ENCODE measurements at regions not wholly inside any gene's neighbourhood (a gene's known extent, or its start where the extent isn't known, plus 50 kb on each side); places are given as distances from the start of the nearest gene placed in this dataset.

DNA sequence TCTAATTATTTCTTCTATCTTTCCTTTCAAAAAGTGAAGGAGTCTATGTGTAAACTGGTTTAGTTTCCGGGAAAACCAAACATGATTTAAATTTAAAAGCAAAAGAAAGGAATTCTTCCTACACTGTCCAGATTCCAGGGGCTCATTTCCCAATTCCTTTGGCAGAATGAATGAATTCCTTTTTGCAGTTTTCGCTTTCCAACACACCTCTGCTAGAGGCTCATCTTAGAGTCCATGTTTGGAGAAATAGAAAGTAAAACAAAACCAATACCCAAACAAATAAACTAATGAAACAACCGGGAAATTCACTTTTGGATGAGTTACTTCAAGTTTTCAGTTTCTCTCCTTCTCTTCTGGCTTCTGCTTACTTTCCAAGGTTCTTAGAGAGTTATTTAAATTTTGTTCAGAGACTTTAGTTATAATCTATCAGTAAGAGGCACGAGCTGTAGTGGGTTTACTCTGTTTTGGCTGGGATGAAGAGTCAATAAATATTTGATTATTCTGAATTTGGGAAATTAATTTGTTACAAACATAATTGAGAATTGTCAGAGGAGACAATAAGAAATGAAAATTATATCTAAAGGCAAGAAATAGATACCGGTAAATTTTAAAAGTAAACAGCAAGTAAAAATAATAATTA lies 365.0 kb upstream of the CDH9 start:
- no peak for DNase-seq

DNA sequence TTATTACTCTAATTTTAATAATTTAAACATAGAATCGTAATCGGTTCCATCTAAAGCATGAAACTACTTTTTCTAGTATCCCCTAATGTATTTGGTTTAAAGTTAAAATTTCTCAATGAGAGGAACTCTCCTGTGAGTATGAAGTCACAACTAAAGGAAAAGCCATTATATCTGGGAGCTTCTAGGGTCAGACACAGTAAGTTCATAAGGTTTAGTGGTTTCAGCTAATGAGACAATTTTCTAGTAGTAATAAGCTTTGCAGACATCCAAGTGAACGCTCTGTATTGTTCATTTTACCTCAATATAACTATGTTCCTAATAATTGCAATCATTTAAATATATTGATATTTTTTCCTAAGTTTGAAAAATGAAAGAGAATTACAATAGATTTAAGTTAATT lies 364.4 kb upstream of the CDH9 start:
- DNase-seq: no peak

- no peak for DNase-seq
These were observed 358.6 kb upstream of the CDH9 start for GRCh38 chr5:27396998-27397397.

- no peak for DNase-seq
These were observed 354.3 kb upstream of the CDH9 start for GRCh38 chr5:27392716-27393115.

DNA sequence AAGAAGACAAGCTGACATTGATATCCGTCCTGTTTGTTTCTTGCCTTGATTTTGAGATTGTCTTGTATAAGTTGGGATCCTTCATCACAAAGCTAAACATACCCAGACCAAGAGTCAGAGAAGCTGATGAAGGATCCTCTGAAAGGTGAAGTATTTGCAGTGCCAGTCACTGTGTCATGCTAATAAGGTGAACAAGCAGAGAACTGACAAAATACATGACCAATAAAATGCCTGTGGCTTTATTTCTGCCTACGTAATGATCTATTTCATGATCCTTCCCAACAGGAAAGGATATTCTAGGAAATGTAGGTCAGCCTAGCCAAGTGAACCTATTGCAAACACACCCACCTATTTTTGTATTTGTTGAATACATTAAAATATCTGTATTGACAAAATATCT lies 351.3 kb upstream of the CDH9 start:
- no peak for DNase-seq

GRCh38 chr5:27388755-27389154 lies 350.4 kb upstream of the CDH9 start:
- no peak for DNase-seq

GRCh38 chr5:27387535-27388073 lies 349.2 kb upstream of the CDH9 start:
- no peak for DNase-seq

GRCh38 chr5:27381686-27382085 lies 343.3 kb upstream of the CDH9 start:
- DNase-seq: no peak

DNA sequence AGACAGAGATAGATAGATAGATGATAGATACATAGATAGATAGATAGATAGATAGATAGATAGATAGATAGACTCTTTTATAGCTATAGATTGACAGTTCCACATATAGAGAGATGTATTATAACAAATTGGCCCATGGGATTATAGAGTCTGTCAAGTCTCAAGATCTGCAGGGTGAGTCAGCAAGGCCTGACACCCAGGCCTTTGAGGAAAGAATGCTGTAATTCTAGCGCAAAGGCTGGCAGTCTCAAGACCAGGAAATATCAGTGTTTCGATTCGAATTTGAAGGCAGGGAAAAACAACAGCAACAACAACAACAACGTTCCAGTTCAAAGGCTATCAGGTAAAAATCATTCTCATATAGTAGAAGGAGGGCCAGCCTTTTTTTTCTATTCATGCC lies 339.2 kb upstream of the CDH9 start:
- DNase-seq: no peak

GRCh38 chr5:27353970-27354369 lies 315.6 kb upstream of the CDH9 start:
- no peak for DNase-seq

GRCh38 chr5:27353540-27353939 lies 315.2 kb upstream of the CDH9 start:
- DNase-seq: no peak

- DNase-seq: no peak
These were observed 303.0 kb upstream of the CDH9 start for GRCh38 chr5:27341342-27341741.

- no peak for DNase-seq
These were observed 298.4 kb upstream of the CDH9 start for GRCh38 chr5:27336817-27337216.

DNA sequence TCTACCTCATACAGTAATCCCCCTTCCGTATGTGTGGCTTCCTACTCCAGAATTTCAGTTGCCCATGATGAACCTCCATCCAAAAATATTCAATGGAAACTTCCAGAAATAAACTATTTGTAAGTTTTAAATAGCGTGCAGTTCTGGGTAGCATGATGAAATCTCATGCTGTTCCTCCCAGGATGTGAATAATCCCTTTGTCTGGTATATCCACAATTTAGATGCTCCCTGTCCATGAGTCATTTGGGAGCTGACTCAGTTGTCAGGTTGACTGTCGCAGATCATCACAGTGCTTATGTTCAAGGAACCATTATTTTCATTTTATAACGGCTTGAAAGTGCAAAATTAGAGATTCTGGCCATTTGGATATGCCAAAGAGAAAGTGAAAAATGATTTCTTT lies 290.1 kb upstream of the CDH9 start:
- DNase-seq: no peak

DNA sequence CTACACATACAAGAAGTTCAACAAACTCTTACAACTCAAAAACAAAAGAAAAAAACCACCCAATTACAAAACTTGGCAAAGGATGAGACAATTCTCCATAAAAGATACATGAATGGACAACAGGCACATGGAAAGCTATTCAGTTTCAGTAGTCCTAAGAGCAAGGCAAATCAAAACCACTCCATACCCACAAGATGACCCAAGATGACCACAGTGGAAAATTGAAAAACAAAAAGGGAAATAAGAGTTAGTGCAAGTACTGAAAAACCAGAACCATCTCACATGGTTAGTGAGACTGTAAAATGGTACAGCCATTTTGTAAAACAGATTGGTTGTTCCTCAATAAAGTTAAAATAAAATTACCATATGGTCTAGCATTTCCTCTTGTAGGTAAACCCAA lies 287.1 kb upstream of the CDH9 start:
- no peak for DNase-seq

- DNase-seq: no peak
These were observed 280.3 kb upstream of the CDH9 start for GRCh38 chr5:27318701-27319100.

- no peak for DNase-seq
These were observed 277.9 kb upstream of the CDH9 start for GRCh38 chr5:27316271-27316650.

DNA sequence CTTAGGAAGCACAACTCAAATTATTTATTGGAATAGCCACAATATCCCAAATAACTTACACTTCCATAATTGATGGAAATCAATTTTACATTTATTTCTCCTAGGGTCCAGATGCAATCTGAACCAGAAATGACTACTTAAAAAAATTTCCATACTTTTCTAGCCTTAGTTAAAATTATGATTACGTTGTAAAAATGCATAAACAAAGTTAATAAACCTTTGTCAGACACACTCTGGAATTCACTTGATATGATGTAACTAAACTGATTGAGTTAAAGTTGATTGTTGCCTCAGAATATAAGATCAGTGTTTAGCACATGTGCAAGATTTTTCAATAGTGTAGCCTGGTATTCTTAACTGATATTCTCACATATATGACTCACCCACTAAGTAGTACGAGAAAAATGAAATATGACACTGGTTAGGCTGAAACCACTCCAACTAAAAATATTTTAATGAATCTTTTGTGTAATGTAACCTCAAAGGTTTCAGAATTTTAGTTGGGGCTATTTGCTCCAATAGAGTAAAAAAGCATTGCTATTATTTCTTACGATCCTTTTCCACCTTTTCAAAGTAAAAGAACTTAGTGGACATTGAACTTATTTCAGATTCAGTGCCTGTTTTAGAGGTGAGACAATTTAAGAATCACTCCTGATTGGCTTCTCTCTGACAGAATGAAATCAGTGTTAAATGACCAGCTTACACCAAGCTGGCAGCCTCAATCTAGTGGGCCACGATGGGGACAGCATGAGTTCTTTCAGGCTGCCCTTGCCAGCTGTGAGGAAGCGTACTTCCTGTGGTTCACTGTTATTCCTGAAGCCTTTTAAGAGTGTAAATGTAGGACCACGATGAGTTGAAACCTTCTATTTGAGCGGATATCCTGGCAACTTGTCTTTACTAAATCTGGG lies 277.2 kb upstream of the CDH9 start:
- DNase-seq: no peak

DNA sequence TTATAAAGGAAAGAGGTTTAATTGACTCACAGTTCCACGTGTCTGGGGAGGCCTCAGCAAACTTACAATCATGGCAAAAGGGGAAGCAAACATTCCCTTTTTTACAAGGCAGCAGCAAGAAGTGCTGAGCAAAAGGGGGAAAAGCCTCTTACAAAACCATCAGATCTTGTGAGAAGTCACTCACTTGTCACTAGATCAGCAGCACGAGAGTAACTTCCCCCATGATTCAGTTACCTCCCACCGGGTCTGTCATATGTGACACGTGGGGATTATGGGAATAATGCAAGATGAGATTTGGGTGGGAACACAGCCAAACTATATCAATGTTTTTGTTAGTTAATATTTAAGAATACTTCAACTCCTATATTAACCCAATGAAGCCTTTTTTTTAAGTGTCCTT lies 275.2 kb upstream of the CDH9 start:
- DNase-seq: no peak

GRCh38 chr5:27312291-27312893 lies 274.0 kb upstream of the CDH9 start:
- DNase-seq: no peak

GRCh38 chr5:27311544-27311943 lies 273.2 kb upstream of the CDH9 start:
- DNase-seq: no peak

DNA sequence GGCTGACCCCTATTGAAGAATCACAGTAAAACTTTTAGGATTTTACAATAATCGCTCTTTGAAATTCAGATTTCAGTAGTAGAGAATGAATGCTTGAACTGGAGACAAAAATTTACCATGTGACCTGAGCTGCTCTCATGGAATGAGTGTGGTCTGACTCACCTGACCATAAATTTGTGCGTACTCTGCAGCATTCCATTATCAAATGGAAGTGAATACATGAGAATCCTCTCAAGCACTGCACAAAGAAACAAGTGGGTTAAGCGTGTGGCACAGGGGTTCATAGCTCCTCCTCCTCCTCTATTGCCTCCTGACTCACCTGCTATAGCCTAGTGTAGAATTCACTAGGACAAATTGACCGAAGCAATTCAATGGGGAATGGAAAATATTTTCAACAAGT lies 269.8 kb upstream of the CDH9 start:
- no peak for DNase-seq

- no peak for DNase-seq
These were observed 251.8 kb upstream of the CDH9 start for GRCh38 chr5:27290172-27290571.
